ENCODE measurements at regions not wholly inside any gene's neighbourhood (a gene's known extent, or its start where the extent isn't known, plus 50 kb on each side); places are given as distances from the start of the nearest gene placed in this dataset.

- no peak overlapping the region for H3K27ac ChIP-seq (ENCODE audit: insufficient read length, low read depth, low read length)
- no peak overlapping the region for H4K5ac ChIP-seq (ENCODE audit: insufficient read length, low read depth, low read length)
- no peak overlapping the region for H2BK120ac ChIP-seq (ENCODE audit: low read depth, low read length, poor library complexity, severe bottlenecking)
- DNase-seq, result no peak
- no peak overlapping the region for H2BK5ac ChIP-seq (ENCODE audit: insufficient read length, low read length)
- H3K79me1 ChIP-seq (ENCODE audit: insufficient read depth, low read depth, low read length, poor library complexity, severe bottlenecking), result no peaks in the 10 kb centered on the region
- H2BK12ac ChIP-seq (ENCODE audit: insufficient read length, low read depth, low read length), result no peak overlapping the region
- H3K79me2 ChIP-seq (ENCODE audit: insufficient read depth, low read length), result no peaks in the 10 kb centered on the region
- no peak overlapping the region for H3K18ac ChIP-seq (ENCODE audit: insufficient read length, low read depth, low read length)
- Mint-ChIP-seq H3K4me3 (no peak overlapping the region), H3K27ac (no peak overlapping the region), H3K4me1 (no peaks in the 10 kb centered on the region), H3K27me3 (ENCODE audit: low read depth) (peaks cover 4% of the 10 kb centered on the region; the same call in 1 of the 2 replicates), H3K36me3 (ENCODE audit: insufficient read depth in 1 of 3, low read depth in 3 of 3) (peaks cover 0 to 9% (median 4%) of the 10 kb centered on the region in 3 experiments; a peak in 3 of 7 replicates), H3K9me3 (peaks cover 14 to 17% of the 10 kb centered on the region in 2 experiments)
- H3K4me2 ChIP-seq (ENCODE audit: insufficient read depth, insufficient read length, low read length), result no peak overlapping the region
- H2AK5ac ChIP-seq (ENCODE audit: insufficient read length, low read length), result no peak overlapping the region
- no peaks in the 10 kb centered on the region for H3K27me3 ChIP-seq (ENCODE audit: insufficient read depth, low read length)
- H2BK20ac ChIP-seq (ENCODE audit: low read depth, low read length, poor library complexity, severe bottlenecking), result no peak overlapping the region
- no CpG with 5 or more reads among the region's 7 CpGs for WGBS (ENCODE audit: extremely low coverage, insufficient read length, low lambda C conversion rate)
- H2BK15ac ChIP-seq (ENCODE audit: low read depth, low read length), result no peak overlapping the region
- no peaks in the 10 kb centered on the region for H3K23me2 ChIP-seq (ENCODE audit: insufficient read length, low read depth, low read length, poor library complexity, severe bottlenecking)
- H4K91ac ChIP-seq (ENCODE audit: insufficient read length, low read depth, low read length), result no peak overlapping the region
- no peaks in the 10 kb centered on the region for H3K9me3 ChIP-seq (ENCODE audit: control insufficient read depth, low read depth, low read length)
- H3K23ac ChIP-seq (ENCODE audit: insufficient read length, low read depth, low read length), result no peak overlapping the region
- no peaks in the 10 kb centered on the region for H3K4me1 ChIP-seq (ENCODE audit: insufficient read depth, low read length)
- no peak overlapping the region for H3K56ac ChIP-seq (ENCODE audit: insufficient read length, low read depth, low read length)
- TF ChIP-seq CTCF (conservative IDR thresholded peaks at IDR 0.05), result no peak
- no peak overlapping the region for H2AFZ ChIP-seq (ENCODE audit: low read length)
- H4K20me1 ChIP-seq (ENCODE audit: control insufficient read depth, insufficient read depth, insufficient read length), result no peaks in the 10 kb centered on the region
- no peak overlapping the region for H3K9ac ChIP-seq (ENCODE audit: extremely low read depth, insufficient read length, low read length)
- no peak overlapping the region for H3T11ph ChIP-seq (ENCODE audit: low read length)
- no peak overlapping the region for H4K8ac ChIP-seq (replicated peaks; ENCODE audit: insufficient read length, low read depth, low read length)
- H3K14ac ChIP-seq (ENCODE audit: insufficient read depth, low read length), result no peak overlapping the region
- H3K4ac ChIP-seq (ENCODE audit: low read depth, low read length), result no peak overlapping the region
Measured at GRCh38 chr11:33438301-33438700, 181.1 kb downstream of the HIPK3 start.
